Activated CD4-positive, alpha-beta memory T cell treated with anti-CD3 and anti-CD28 coated beads for 36 hours (primary cell): ENCODE measurements at regions not wholly inside any gene's neighbourhood (a gene's known extent, or its start where the extent isn't known, plus 50 kb on each side); places are given as distances from the start of the nearest gene placed in this dataset.

Source experiments
- CTCF ChIA-PET: fragments of 350-600 bp; sonication (Branson Sonifier 250); formaldehyde crosslinking; loops from one replicate; lab custom pipeline; 2021; ENCODE audit warnings: antibody characterized with exemption, inconsistent platforms; lab: Charles Lee
- POLR2A ChIA-PET: fragments of 350-600 bp; sonication (Branson Sonifier 250); formaldehyde crosslinking; loops from one replicate; lab custom pipeline; 2021; ENCODE audit warnings: antibody characterized with exemption; lab: Charles Lee
- DNase-seq: peaks from one replicate; pipeline ENCODE4 v3.0.0-alpha.2; 2020
- H3K27ac Mint-ChIP-seq: one replicate; pipeline ENCODE4 v1.8.0; 2021; ENCODE audit warnings: mixed read lengths
- H3K27me3 Mint-ChIP-seq: one replicate; pipeline ENCODE4 v1.8.0; 2021; ENCODE audit warnings: mixed read lengths
- H3K36me3 Mint-ChIP-seq: one replicate; pipeline ENCODE4 v1.8.0; 2021; ENCODE audit warnings: mixed read lengths
- H3K4me1 Mint-ChIP-seq: one replicate; pipeline ENCODE4 v1.8.0; 2021; ENCODE audit warnings: low read depth, mixed read lengths
- H3K4me3 Mint-ChIP-seq: one replicate; pipeline ENCODE4 v1.8.0; 2021; ENCODE audit warnings: mild to moderate bottlenecking, mixed read lengths
- H3K9me3 Mint-ChIP-seq: one replicate; pipeline ENCODE4 v1.8.0; 2021; ENCODE audit warnings: mixed read lengths
- intact Hi-C: fragments of 100-400 bp; cut with micrococcal nuclease; formaldehyde crosslinking; loops from one replicate; pipeline ENCODE4 v1.15.1; 2023

DNA sequence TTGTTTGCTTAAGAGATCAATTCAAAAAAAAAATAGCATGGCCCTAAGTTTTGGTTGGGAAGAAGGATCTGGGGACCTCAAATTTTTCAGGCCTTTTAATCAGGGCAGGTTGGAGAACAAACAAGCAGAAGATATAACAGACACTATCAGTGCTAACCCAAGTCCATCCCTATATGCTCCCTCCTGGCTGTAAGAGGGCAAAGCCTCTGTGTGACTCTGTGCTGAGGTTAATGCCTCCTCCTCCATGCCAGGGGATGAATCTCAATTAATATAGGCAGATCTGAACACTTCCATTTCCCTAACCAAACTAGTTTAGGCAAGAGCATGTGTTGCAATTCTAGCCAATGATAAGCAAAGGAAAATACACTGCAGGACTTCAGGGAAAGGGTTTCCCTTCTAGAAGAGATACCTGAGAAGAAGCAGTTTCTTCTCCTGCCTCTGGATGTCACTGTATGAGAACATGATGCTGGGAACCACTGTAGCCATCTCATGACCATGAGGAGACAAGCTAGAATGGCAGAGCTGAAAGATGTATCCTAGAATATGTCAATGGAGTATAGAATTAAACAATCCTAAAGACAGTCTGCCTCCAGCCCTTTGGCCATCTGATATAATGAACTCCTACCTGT is 76.0 kb downstream of the CHD9NB start:
- POLR2A ChIA-PET = no interaction called here

DNA sequence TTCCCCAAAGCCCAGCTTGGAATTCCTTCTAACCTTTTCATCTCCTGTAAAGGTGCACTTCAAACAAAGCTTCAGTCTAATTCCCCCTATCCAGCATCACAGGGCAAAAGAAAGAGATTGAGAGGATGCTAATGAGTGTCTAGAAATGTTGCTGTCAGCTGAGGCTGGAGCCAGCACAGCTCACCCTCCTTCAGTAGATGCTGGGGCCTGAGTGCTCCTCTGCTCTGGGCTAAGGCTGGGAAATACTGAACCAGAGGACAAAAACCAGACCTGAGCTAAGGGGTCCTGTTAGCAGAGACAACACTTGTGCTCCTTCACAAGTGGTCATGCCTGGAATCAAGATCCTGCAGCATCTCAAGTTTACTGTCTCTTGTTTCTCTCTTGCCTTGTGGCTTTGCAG is 85.0 kb downstream of the CHD9NB start:
- intact Hi-C loops = no loop called here
- ChIA-PET CTCF (no interaction called here), POLR2A (no interaction called here)
- H3K4me3 Mint-ChIP-seq = no peak overlapping the region
- no peaks in the 10 kb centered on the region for H3K36me3 Mint-ChIP-seq
- H3K9me3 Mint-ChIP-seq = no peaks in the 10 kb centered on the region
- DNase-seq = no peak
- no peaks in the 10 kb centered on the region for H3K4me1 Mint-ChIP-seq
- no peak overlapping the region for H3K27ac Mint-ChIP-seq
- peaks cover 7% of the 10 kb centered on the region for H3K27me3 Mint-ChIP-seq

More for the DNA sequence above, 76.0 kb downstream of the CHD9NB start:
- no peak for DNase-seq
- Mint-ChIP-seq H3K4me3 (no peak overlapping the region), H3K4me1 (no peaks in the 10 kb centered on the region), H3K27me3 (peaks cover 19% of the 10 kb centered on the region), H3K9me3 (no peaks in the 10 kb centered on the region), H3K27ac (no peak overlapping the region), H3K36me3 (no peaks in the 10 kb centered on the region)
- CTCF ChIA-PET = no interaction called here
- intact Hi-C loops = no loop called here

DNA sequence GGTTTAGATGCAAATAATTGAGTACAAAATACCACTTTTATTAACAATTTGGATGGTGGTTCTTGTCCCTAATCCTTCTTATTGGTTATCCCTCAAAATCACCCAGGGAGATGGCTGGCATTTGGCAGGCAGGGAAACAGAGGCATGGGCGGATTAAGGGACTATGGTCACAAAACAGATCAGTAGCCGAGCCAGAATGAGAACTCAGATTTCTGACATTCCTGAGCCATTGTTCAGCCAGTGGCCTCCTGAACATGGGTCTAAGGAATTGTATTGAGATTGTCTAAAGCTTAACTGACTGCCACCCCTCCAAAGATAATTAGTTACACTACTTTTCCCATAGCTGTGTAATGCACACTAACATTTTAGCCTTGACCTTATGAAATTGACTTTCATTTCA is 88.4 kb downstream of the CHD9NB start:
- Mint-ChIP-seq H3K4me1 (no peaks in the 10 kb centered on the region), H3K9me3 (no peaks in the 10 kb centered on the region), H3K27ac (no peak overlapping the region), H3K27me3 (no peaks in the 10 kb centered on the region), H3K36me3 (no peaks in the 10 kb centered on the region), H3K4me3 (no peak overlapping the region)
- ChIA-PET POLR2A (no interaction called here), CTCF (no interaction called here)
- DNase-seq = no peak
- intact Hi-C loops = no loop called here

DNA sequence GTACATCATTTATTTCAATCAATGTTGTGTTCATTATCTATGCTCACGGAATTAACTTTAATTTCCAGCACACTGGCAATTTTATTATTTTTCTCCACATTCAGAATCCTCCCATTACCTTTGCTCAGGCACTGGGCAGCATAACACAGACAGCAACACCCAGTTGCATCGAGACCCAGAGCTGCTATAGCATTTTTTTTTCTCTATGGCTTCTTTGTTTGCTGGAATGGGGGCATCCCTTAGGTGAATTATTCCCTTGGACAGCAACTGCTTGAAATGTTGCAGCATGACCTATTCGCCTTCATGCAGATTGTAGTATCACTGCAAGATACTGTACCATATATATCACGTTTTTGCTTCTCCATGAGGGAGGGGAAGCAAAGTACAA is 88.8 kb downstream of the CHD9NB start:
- CTCF ChIA-PET = no interaction called here
- H3K27ac Mint-ChIP-seq = no peak overlapping the region
- no peaks in the 10 kb centered on the region for H3K27me3 Mint-ChIP-seq
- no peaks in the 10 kb centered on the region for H3K36me3 Mint-ChIP-seq
- intact Hi-C loops = no loop called here
- H3K4me1 Mint-ChIP-seq = no peaks in the 10 kb centered on the region
- no peak for DNase-seq
- POLR2A ChIA-PET = no interaction called here
- H3K4me3 Mint-ChIP-seq = no peak overlapping the region
- H3K9me3 Mint-ChIP-seq = no peaks in the 10 kb centered on the region

DNA sequence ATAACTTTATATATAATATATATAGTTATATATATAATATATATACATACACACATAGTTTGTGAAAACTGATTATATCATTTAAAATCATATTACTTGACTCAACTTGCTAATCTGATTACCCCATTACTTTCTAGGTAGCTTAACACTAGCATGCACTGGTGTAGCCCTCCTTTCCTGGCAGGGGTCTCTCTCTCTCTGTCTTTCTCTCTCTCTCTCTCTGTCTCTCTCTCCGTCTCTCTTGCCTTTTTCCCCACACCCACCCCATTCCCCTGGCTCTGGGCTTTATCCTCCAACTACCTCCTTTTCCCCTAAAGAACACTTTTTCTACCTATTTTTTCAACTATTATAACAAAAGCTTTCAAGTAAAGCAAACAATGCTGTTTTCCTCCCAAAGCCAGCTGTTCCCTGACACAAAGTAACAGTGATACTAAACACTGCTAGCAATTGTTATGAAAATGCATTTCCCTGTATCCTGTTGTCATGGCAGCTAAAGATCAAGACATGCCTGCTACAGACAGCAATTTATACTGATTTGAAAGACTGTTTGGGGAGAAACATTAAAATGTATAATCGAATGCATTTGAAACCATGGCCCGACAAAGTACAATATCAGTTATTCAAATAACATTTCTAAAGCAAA is 89.4 kb downstream of the CHD9NB start:
- Mint-ChIP-seq H3K36me3 (no peaks in the 10 kb centered on the region), H3K4me1 (no peaks in the 10 kb centered on the region), H3K27ac (no peak overlapping the region), H3K27me3 (no peaks in the 10 kb centered on the region), H3K9me3 (no peaks in the 10 kb centered on the region), H3K4me3 (no peak overlapping the region)
- DNase-seq = no peak
- POLR2A ChIA-PET = no interaction called here
- CTCF ChIA-PET = no interaction called here
- intact Hi-C loops = no loop called here

DNA sequence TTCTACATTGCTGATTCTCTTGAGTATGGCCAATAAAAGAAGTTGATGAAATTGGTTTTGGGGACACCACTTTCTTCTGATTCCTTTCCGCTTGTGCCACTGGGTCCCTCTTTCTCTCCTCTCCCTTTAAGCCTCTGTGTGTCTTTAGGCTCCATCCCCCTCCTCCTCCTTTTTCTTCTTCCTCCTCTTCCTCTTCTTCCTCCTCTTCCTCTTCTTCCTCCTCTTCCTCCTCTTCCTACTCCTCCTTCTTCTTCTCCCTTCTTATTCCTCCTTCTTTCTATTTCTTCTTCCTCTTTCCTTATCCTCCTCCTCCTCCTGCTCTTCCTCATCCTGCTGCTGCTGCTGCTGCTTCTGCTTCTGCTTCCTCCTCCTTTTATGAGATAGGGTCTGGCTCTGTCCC is 93.7 kb downstream of the CHD9NB start:
- H3K4me1 Mint-ChIP-seq = no peaks in the 10 kb centered on the region
- H3K4me3 Mint-ChIP-seq = no peak overlapping the region
- H3K9me3 Mint-ChIP-seq = no peaks in the 10 kb centered on the region
- DNase-seq = no peak
- intact Hi-C loops = no loop called here
- H3K27me3 Mint-ChIP-seq = peaks cover 1% of the 10 kb centered on the region
- no peaks in the 10 kb centered on the region for H3K36me3 Mint-ChIP-seq
- ChIA-PET CTCF (no interaction called here), POLR2A (no interaction called here)
- no peak overlapping the region for H3K27ac Mint-ChIP-seq

DNA sequence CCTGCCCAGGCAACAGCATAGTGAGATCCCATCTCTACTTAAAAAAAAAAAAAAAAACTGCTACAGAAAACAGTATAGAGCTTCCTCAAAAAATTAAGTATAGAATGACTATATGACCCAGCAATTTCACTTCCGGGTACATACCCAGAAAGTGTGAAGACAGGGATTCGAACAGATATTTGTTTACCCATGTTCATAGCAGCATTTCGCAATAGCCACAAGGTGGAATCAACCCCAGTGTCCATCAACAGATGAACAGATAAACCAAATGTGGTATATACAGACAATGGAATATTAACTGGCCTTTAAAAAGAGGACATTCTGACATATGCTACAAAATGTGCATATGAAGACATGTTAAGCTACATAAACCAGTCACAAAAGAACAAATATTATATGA is 95.5 kb downstream of the CHD9NB start:
- Mint-ChIP-seq H3K27me3 (peaks cover 1% of the 10 kb centered on the region), H3K27ac (no peak overlapping the region), H3K36me3 (no peaks in the 10 kb centered on the region), H3K4me1 (no peaks in the 10 kb centered on the region), H3K9me3 (no peaks in the 10 kb centered on the region), H3K4me3 (no peak overlapping the region)
- intact Hi-C loops = no loop called here
- DNase-seq = no peak
- ChIA-PET CTCF (no interaction called here), POLR2A (no interaction called here)

DNA sequence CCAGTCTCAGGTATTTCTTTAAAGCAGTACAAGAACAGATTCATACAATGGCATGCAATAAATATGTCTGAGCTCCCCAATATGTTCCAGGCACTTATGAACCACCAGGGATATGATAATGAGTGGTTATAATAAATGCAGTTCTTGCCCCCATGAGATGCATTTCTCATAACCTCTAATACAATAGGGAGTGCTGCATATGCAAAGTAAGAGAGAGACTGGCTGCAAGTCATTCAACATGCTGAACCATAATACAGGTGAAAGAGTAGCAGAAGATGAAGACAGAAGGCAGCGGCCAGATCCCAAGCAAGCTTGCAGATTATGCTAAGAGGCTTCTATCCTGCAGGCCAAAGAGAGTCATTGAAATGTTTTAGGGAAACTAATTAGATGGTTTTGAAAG is 96.7 kb downstream of the CHD9NB start:
- H3K4me3 Mint-ChIP-seq = no peak overlapping the region
- no peaks in the 10 kb centered on the region for H3K4me1 Mint-ChIP-seq
- intact Hi-C loops = no loop called here
- ChIA-PET POLR2A (no interaction called here), CTCF (no interaction called here)
- DNase-seq = no peak
- no peaks in the 10 kb centered on the region for H3K9me3 Mint-ChIP-seq
- H3K36me3 Mint-ChIP-seq = no peaks in the 10 kb centered on the region
- peaks cover 1% of the 10 kb centered on the region for H3K27me3 Mint-ChIP-seq
- no peak overlapping the region for H3K27ac Mint-ChIP-seq

DNA sequence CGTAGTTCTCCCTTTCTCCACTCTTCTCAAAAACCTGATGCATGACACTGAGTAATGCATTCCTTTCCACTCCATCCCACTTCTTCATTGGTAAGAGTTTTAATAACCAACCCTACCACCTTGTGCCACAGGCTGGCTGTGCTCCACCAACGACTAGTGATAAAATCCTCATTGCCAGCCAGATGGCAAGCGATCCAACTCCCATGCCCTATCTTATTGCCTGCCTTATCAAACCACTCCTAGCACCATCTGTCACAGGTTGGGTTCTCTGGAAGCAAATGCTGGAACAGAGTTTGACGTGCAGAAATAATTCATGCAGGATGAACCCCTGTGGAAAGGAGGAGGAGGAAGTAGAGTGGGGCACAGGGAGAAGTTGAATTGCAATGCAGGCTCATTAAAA is 99.5 kb downstream of the CHD9NB start:
- intact Hi-C loops = no loop called here
- Mint-ChIP-seq H3K9me3 (no peaks in the 10 kb centered on the region), H3K36me3 (no peaks in the 10 kb centered on the region), H3K27ac (no peak overlapping the region), H3K4me1 (no peaks in the 10 kb centered on the region), H3K4me3 (no peak overlapping the region), H3K27me3 (peaks cover 1% of the 10 kb centered on the region)
- no peak for DNase-seq
- ChIA-PET POLR2A (no interaction called here), CTCF (no interaction called here)

DNA sequence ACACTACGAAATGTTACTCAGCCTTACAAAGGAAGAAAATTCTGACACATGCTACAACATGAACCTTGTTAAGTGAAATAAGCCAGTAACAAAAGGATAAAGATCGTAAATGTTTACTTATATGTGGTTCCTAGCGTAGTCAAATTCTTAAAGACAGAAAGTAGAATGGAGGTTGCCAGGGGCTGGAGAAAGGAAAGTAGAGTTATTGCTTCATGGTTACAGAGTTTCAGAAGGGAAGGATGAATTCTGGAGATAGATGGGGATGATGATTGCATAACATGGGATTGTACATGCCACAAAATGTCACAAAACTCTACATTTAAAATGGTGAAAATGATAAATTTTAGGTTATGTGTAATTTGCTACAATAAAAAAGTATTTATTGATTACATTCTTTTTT is 103.8 kb downstream of the CHD9NB start:
- intact Hi-C loops = no loop called here
- no peaks in the 10 kb centered on the region for H3K4me1 Mint-ChIP-seq
- no peaks in the 10 kb centered on the region for H3K36me3 Mint-ChIP-seq
- no peak for DNase-seq
- no peaks in the 10 kb centered on the region for H3K27me3 Mint-ChIP-seq
- ChIA-PET CTCF (no interaction called here), POLR2A (no interaction called here)
- no peak overlapping the region for H3K27ac Mint-ChIP-seq
- peaks cover 1% of the 10 kb centered on the region for H3K9me3 Mint-ChIP-seq
- H3K4me3 Mint-ChIP-seq = no peak overlapping the region

DNA sequence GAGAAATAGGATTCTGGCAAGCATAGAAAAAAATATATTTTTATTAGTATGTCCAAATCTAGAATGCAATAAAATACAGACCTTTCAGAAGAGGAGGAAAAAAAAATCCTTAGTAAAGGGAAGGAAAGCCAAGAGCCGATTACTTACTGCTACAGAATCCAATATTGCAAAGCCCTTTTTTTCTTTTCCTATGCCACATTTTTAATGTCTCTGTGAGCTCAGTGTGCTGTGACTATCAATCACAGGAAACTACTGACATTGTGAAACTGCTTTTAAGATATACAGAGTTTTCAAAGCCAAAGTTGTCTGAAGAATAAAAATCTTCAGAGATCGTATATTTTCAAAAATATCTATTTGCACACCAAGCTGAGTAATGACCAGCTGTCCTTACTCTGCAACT is 120.4 kb downstream of the CHD9NB start:
- H3K4me3 Mint-ChIP-seq = no peak overlapping the region
- H3K9me3 Mint-ChIP-seq = peaks cover 9% of the 10 kb centered on the region
- no peak overlapping the region for H3K27ac Mint-ChIP-seq
- ChIA-PET POLR2A (no interaction called here), CTCF (no interaction called here)
- intact Hi-C loops = no loop called here
- H3K27me3 Mint-ChIP-seq = peaks cover 4% of the 10 kb centered on the region
- no peak for DNase-seq
- no peaks in the 10 kb centered on the region for H3K36me3 Mint-ChIP-seq
- H3K4me1 Mint-ChIP-seq = no peaks in the 10 kb centered on the region

DNA sequence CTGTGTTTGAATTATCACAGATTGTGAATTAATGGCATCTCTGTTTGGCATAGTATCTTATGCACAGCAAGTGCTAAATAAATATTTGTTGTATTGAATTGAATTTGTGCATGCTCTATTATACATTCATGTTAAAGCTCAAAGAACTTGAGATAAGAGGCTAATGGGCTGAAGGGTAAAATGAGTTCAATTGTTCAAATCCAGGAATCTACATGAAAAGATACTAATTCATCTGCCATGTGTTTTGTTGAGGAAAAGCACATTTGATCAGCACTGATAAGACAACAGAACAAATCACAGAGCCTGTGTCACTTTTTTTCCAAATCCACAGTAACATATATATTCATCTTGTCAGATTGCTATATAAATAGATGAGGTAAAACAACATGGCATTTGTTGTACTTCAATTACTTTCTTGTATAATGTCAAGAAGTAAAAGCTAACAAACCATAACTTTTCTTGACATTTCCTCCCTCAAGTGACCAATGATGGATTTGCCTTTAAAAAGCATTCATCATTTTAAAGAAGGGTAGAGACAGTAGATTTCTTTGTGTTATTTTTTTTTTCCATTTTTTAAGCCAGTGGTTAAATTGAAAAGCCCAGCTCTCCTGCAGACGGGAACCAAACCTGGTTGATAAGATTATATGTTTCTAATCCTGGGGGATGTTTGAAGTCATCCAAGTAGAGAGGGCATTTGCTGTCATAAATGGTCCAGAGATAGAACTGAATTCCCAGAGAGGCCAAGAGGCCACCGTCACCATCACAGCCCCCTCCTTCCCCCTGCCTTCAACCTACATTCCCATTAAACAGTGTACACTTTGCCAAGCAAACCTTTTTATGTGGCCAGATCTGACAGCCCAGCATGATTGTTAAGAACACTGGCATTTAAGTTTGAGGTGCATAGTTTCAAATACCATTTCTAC is 123.0 kb downstream of the CHD9NB start:
- intact Hi-C loops = no loop called here
- CTCF ChIA-PET = no interaction called here
- POLR2A ChIA-PET = no interaction called here
- Mint-ChIP-seq H3K36me3 (no peaks in the 10 kb centered on the region), H3K9me3 (peaks cover 9% of the 10 kb centered on the region), H3K27ac (no peak overlapping the region), H3K27me3 (peaks cover 4% of the 10 kb centered on the region), H3K4me1 (no peaks in the 10 kb centered on the region), H3K4me3 (no peak overlapping the region)
- no peak for DNase-seq
